ENCODE measurements at regions not wholly inside any gene's neighbourhood (a gene's known extent, or its start where the extent isn't known, plus 50 kb on each side); places are given as distances from the start of the nearest gene placed in this dataset.

DNA sequence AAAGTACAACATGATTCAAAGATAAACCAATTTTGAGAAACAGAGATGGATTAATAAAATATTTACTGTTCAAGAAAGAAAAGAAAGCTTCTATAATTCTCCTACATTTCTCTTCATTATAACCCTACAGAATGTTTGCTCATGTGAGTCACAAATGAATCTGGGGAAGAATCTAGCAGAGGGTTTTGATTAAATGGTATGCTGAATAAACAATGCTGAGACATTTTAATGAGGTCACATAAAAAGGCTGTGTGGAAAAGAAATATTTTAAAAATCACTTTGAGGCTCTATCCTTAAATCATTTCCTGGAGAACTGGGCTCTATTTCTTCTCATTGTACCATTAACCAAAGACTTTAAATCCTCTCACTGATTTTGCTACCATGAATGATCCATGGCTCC is 727.7 kb downstream of the NTRK3 start:
- TF ChIP-seq CTCF (IDR thresholded peaks at IDR 0.05) (no peak), ZFX (IDR thresholded peaks at IDR 0.05; ENCODE audit: borderline replicate concordance) (no peak)

Measured in 22Rv1 (cell line).